K562 (cell line): ENCODE measurements at regions not wholly inside any gene's neighbourhood (a gene's known extent, or its start where the extent isn't known, plus 50 kb on each side); places are given as distances from the start of the nearest gene placed in this dataset.

Experiments
- ATAC-seq: fragments of 200-7000 bp; cut with Tn5 transposase; 3 replicates; pipeline ENCODE4 v1.9.1; 2020; ENCODE audit warnings: moderate library complexity
- BruUV-seq: library from RNA; stranded (reverse); fragments of 400-500 nt; replicated peaks from 2 replicates; lab custom pipeline; 2021; lab: Mats Ljungman, UMichigan
- CTCF ChIA-PET: fragments of 300-600 bp; formaldehyde crosslinking; extraction: SDS; loops from one replicate; lab custom pipeline; 2021; ENCODE audit warnings: low intra/inter-chr PET ratio; lab: Yijun Ruan, JAX
- POLR2A ChIA-PET: fragments of 300-600, 350-650 bp; sonication (Branson Sonifier 250); formaldehyde crosslinking; extraction: SDS; loops from one replicate; lab custom pipeline; 2021; ENCODE audit warnings: antibody characterized with exemption, inconsistent platforms; lab: Yijun Ruan, JAX
- DNase-seq, 4 experiments: peaks; one replicate each; pipeline versions ENCODE4 v3.0.0 to v3.0.0-alpha.2; 2011 to 2018; ENCODE audit warnings: low spot score in 3 of 4, mixed read lengths in 3 of 4; ENCODE audit errors: extremely low read depth in 1 of 4
- FAIRE-seq: peaks from 2 replicates; lab custom pipeline; 2011; peaks lifted over from hg19 to GRCh38; lab: Jason Lieb, UNC
- H2AFZ ChIP-seq: 2 replicates; pipeline ENCODE4 v1.6.0; 2011; ENCODE audit warnings: low read depth, low read length, control low read depth, inconsistent platforms
- H3K27ac ChIP-seq: fragments of 200-600 bp; 3 replicates; pipeline ENCODE4 v1.8.0; 2011; ENCODE audit warnings: low read depth, mild to moderate bottlenecking, control low read depth, inconsistent platforms, low read length, moderate library complexity, mixed read lengths; ENCODE audit errors: extremely low read depth
- H3K27me3 ChIP-seq, 2 experiments: fragments of 300-600 bp in 1 of 2; 2 replicates in 1 of 2; 3 replicates in 1 of 2; pipeline versions ENCODE4 v1.6.0 to v1.8.0; 2011; ENCODE audit warnings: inconsistent platforms in 2 of 2, low read length in 2 of 2, mild to moderate bottlenecking in 1 of 2, mixed read lengths in 1 of 2, moderate library complexity in 1 of 2; ENCODE audit not compliant: control insufficient read depth in 2 of 2, insufficient read depth in 2 of 2
- H3K36me3 ChIP-seq: fragments of 300-600 bp; 3 replicates; pipeline ENCODE4 v1.8.0; 2011; ENCODE audit warnings: mild to moderate bottlenecking, low read length, inconsistent platforms; ENCODE audit not compliant: control insufficient read depth, insufficient read depth
- H3K4me1 ChIP-seq, 2 experiments: fragments of 200-600 bp in 1 of 2; replicated peaks in 1 of 2; 2 replicates in 1 of 2; 3 replicates in 1 of 2; pipeline versions ENCODE4 v1.5.1 to v1.8.0; 2011; ENCODE audit warnings: inconsistent platforms in 2 of 2, low read length in 2 of 2, mild to moderate bottlenecking in 1 of 2, mixed read lengths in 1 of 2, moderate library complexity in 1 of 2; ENCODE audit not compliant: control insufficient read depth in 2 of 2, insufficient read depth in 2 of 2
- H3K4me2 ChIP-seq: 2 replicates; pipeline ENCODE4 v1.6.1; 2011; ENCODE audit warnings: low read length, control low read depth, inconsistent platforms, mixed read lengths; ENCODE audit not compliant: insufficient read depth
- H3K4me3 ChIP-seq: fragments of 200-600 bp; sonication (generic), shearing (Covaris generic); 2 replicates; pipeline ENCODE4 v1.5.1; 2016; ENCODE audit warnings: control low read depth, inconsistent platforms
- H3K79me2 ChIP-seq: fragments of 200-600 bp; 3 replicates; pipeline ENCODE4 v1.8.0; 2011; ENCODE audit warnings: low read length, inconsistent platforms; ENCODE audit not compliant: control insufficient read depth, insufficient read depth
- H3K9ac ChIP-seq, 2 experiments: 2 replicates each; pipeline versions ENCODE4 v1.6.0 to v1.6.1; 2011; ENCODE audit warnings: low read depth in 2 of 2, low read length in 2 of 2, control low read depth in 1 of 2, inconsistent platforms in 1 of 2, mild to moderate bottlenecking in 1 of 2, mixed read lengths in 1 of 2; ENCODE audit not compliant: insufficient read depth in 1 of 2
- H3K9me1 ChIP-seq: one replicate; pipeline ENCODE4 v1.6.0; 2011; ENCODE audit warnings: inconsistent platforms, mild to moderate bottlenecking, low read length, moderate library complexity; ENCODE audit not compliant: control insufficient read depth, insufficient read depth
- H3K9me3 ChIP-seq: replicated peaks from 2 replicates; pipeline ENCODE4 v1.5.1; 2011; ENCODE audit warnings: low read depth, low read length, inconsistent platforms; ENCODE audit not compliant: control insufficient read depth, insufficient read depth
- H4K20me1 ChIP-seq: replicated peaks from 2 replicates; pipeline ENCODE4 v1.6.1; 2011; ENCODE audit warnings: low read length, inconsistent platforms, mixed read lengths; ENCODE audit not compliant: control insufficient read depth, insufficient read depth
- DNMT1 ChIP-seq: fragments of 450-650 bp; IDR thresholded peaks from 2 replicates; pipeline ENCODE4 v1.6.1; 2016; ENCODE audit warnings: antibody characterized with exemption, mild to moderate bottlenecking
- FUS ChIP-seq: fragments of 200-400 bp; formaldehyde crosslinking; optimal IDR thresholded peaks from 2 replicates; pipeline ENCODE3; 2017; ENCODE audit warnings: low read depth, low read length
- KDM2B ChIP-seq: fragments of 250-450 bp; sonication (Bioruptor Pico); IDR thresholded peaks from 2 replicates; pipeline ENCODE4 v1.8.0; 2021; ENCODE audit warnings: mild to moderate bottlenecking, moderate library complexity
- MCM5 ChIP-seq: fragments of 450-650 bp; IDR thresholded peaks from 2 replicates; pipeline ENCODE4 v1.6.1; 2016; ENCODE audit warnings: low read depth
- PCBP2 ChIP-seq: fragments of 200-400 bp; formaldehyde crosslinking; IDR thresholded peaks from 2 replicates; pipeline ENCODE4 v1.6.1; 2018; ENCODE audit warnings: low read length, low read depth, mild to moderate bottlenecking, moderate library complexity; ENCODE audit not compliant: poor library complexity, severe bottlenecking
- POLR2G ChIP-seq: fragments of 200-400 bp; formaldehyde crosslinking; IDR thresholded peaks from 2 replicates; pipeline ENCODE4 v1.6.1; 2017; ENCODE audit warnings: low read depth, mild to moderate bottlenecking, antibody characterized with exemption, low read length, moderate library complexity
- ZFP30 ChIP-seq: fragments of 250-450 bp; sonication (Bioruptor Pico); IDR thresholded peaks from 2 replicates; pipeline ENCODE4 v1.8.0; 2022; ENCODE audit warnings: moderate library complexity, mild to moderate bottlenecking, inconsistent platforms, borderline replicate concordance
- ZNF318 ChIP-seq, 2 experiments: fragments of 450-650 bp; IDR thresholded peaks; 2 replicates each; pipeline ENCODE4 v1.6.1; 2016; ENCODE audit warnings: mild to moderate bottlenecking in 2 of 2, borderline replicate concordance in 1 of 2, low read depth in 1 of 2, moderate library complexity in 1 of 2
- ZNF444 ChIP-seq: fragments of 250-450 bp; sonication (Bioruptor Pico); IDR thresholded peaks from 2 replicates; pipeline ENCODE4 v1.4.0; 2020; ENCODE audit warnings: mild to moderate bottlenecking, moderate library complexity
- WGBS: fragments of 100-300 bp; shearing (Covaris generic); methylation state at CpG from one replicate; pipeline ENCODE4 v1.1.6; 2016; ENCODE audit warnings: low coverage, mixed read lengths; ENCODE audit not compliant: insufficient coverage; ENCODE audit errors: missing lambda C conversion rate; 5-methylcytosine and 5-hydroxymethylcytosine counted together
- in situ Hi-C: fragments of 300-500 bp; cut with MboI; formaldehyde crosslinking; loops from 4 replicates; pipeline ENCODE4 v1.15.0; 2018; ENCODE audit warnings: inconsistent platforms, mixed read lengths
- intact Hi-C: fragments of 100-400 bp; cut with micrococcal nuclease; formaldehyde crosslinking; loops from 2 replicates; pipeline ENCODE4 v1.14.2; 2022
- TF ChIP-seq, protein P1 (sequence below): sonication (generic); formaldehyde crosslinking; IDR thresholded peaks from 2 replicates; pipeline ENCODE4 v1.8.0; 2022; ENCODE audit warnings: mild to moderate bottlenecking, missing genetic modification reagents
- TF ChIP-seq, protein P2 (sequence below): fragments of 250-450 bp; sonication (Bioruptor Pico); IDR thresholded peaks from 2 replicates; pipeline ENCODE4 v1.5.0; 2021

DNA sequence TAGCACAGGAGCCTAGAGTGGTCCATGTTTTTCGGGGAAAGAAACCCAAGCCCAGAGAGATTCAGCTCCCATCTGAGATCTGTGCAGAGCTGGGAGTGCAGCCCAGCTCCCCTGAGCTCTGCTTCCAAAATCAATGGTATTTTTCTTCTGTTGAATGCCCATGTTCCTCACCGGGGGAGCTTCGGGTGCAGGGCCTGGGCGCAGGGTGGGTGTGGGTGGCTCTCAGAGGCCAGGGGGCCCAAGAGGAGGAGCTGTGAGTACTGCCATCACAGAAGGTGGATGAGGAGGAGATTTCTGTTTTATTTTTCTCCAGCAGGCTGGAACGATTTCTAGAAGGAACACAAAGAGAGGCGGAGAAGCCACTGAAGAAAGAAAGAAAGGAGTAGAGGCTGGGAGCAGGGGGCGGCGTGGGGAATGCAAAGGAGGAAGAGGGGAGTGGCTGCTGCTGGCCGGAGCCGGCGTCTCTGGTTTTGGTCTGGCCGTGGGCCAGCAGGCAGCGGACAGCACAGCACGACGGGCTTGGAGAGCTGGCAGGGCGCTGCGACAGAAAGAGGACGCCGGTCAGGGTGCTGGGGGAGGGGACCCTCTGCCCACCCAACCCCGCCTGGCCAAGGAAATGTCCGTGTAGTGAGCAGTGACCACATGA lies 76.2 kb upstream of the KSR1 start:
- H3K4me3 ChIP-seq: 0 out of 2 replicates have a peak overlapping the region, but pooled peaks have one; percentile 9
- TF ChIP-seq PCBP2 (no peak), MCM5 (no peak), KDM2B (no peak), ZNF444 (CRISPR knock-in tag) (no peak), POLR2G (peak; percentile 37; the same call in 1 of the 2 replicates), ZNF318 (IDR thresholded peaks at IDR 0.05; ENCODE audit: borderline replicate concordance in 1 of 2, low read depth in 1 of 2) (no peak), FUS (no peak), DNMT1 (no peak), ZFP30 (no peak)
- TF ChIP-seq, protein P1, sequence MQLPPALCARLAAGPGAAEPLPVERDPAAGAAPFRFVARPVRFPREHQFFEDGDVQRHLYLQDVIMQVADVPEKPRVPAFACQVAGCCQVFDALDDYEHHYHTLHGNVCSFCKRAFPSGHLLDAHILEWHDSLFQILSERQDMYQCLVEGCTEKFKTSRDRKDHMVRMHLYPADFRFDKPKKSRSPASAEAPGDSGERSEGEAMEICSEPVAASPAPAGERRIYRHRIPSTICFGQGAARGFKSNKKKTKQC (CRISPR knock-in tag): no peak
- TF ChIP-seq, protein P2, sequence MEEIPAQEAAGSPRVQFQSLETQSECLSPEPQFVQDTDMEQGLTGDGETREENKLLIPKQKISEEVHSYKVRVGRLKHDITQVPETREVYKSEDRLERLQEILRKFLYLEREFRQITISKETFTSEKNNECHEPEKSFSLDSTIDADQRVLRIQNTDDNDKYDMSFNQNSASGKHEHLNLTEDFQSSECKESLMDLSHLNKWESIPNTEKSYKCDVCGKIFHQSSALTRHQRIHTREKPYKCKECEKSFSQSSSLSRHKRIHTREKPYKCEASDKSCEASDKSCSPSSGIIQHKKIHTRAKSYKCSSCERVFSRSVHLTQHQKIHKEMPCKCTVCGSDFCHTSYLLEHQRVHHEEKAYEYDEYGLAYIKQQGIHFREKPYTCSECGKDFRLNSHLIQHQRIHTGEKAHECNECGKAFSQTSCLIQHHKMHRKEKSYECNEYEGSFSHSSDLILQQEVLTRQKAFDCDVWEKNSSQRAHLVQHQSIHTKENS: no peak

More for the DNA sequence above, 76.2 kb upstream of the KSR1 start:
- FAIRE-seq: no peak
- intact Hi-C loops: loop anchor here (1.0 to 10.0 kb wide), 4 partner anchors 27 to 221 kb away; no protein-coding TSS in a partner anchor
- Histone ChIP-seq H3K4me2 (peak overlapping the region; percentile 75), H3K79me2 (no peaks in the 10 kb centered on the region), H3K9ac (peak overlapping the region; percentile 27 to 83; a peak in 3 of 4 replicates), H3K4me1 (peaks cover 26 to 30% of the 10 kb centered on the region in 2 experiments), H4K20me1 (no peaks in the 10 kb centered on the region), H3K9me1 (peaks cover 4% of the 10 kb centered on the region), H2AFZ (peak overlapping the region; percentile 83), H3K27ac (no peak overlapping the region), H3K9me3 (peaks cover under 1% of the 10 kb centered on the region), H3K36me3 (no peaks in the 10 kb centered on the region), H3K27me3 (no peaks in the 10 kb centered on the region)
- in situ Hi-C loops: loop anchor here (10.0 kb wide), 1 partner anchor 215 kb away; no protein-coding TSS in a partner anchor
- DNase-seq: peak; percentile 67 to 79 (median 70)
- peak; percentile 74 for ATAC-seq
- POLR2A ChIA-PET: interaction anchor here (1.2 to 1.4 kb wide), 2 partner anchors 10 to 35 kb away, joined by 3 to 4 read pairs; no protein-coding TSS in a partner anchor
- CTCF ChIA-PET: interaction anchor here (0.7 to 1.6 kb wide), 5 partner anchors 76 to 222 kb away, joined by 3 to 13 read pairs (median 3); partner anchors contain the start of gene KSR1
- WGBS: 14% methylated on average over 20 of the region's 21 CpGs
- no TSS peak for BruUV-seq
